Natural killer cell (primary cell): ENCODE measurements at regions not wholly inside any gene's neighbourhood (a gene's known extent, or its start where the extent isn't known, plus 50 kb on each side); places are given as distances from the start of the nearest gene placed in this dataset.
A peak's percentile ranks its signal among the peaks of the same experiment; 100 is the strongest.
"Not testable (repeated sequence)": the region's sequence is repeated elsewhere in the genome, so short reads cannot be mapped to it uniquely, and the experiment has no call there.

Experiments
- ATAC-seq, 3 donors: fragments of 150-1000 bp in 2 of 3; fragments of 200-7000 bp in 1 of 3; cut with Tn5 transposase; 1 replicate in 1 of 3; 2 replicates in 2 of 3; pipeline ENCODE4 v1.10.0; 2021; ENCODE audit warnings: mild to moderate bottlenecking in 2 of 3, moderate library complexity in 2 of 3
- DNase-seq, 2 donors: peaks; one replicate each; pipeline versions ENCODE4 v3.0.0 to v3.0.0-alpha.2; 2013 to 2021; ENCODE audit warnings: mixed read lengths in 1 of 2
- H3K27ac ChIP-seq: one replicate; pipeline ENCODE4 v1.5.1; 2013; ENCODE audit warnings: mild to moderate bottlenecking, low read length
- H3K27me3 ChIP-seq: one replicate; pipeline ENCODE4 v1.6.1; 2013; ENCODE audit warnings: low read length; ENCODE audit not compliant: control insufficient read depth, insufficient read depth
- H3K36me3 ChIP-seq: one replicate; pipeline ENCODE4 v1.6.1; 2013; ENCODE audit warnings: low read length; ENCODE audit not compliant: control insufficient read depth, insufficient read depth
- H3K4me1 ChIP-seq: one replicate; pipeline ENCODE4 v1.6.1; 2013; ENCODE audit warnings: low read length; ENCODE audit not compliant: control insufficient read depth, insufficient read depth
- H3K4me3 ChIP-seq: one replicate; pipeline ENCODE4 v1.5.1; 2013; ENCODE audit warnings: low read length
- H3K9me3 ChIP-seq: one replicate; pipeline ENCODE4 v1.6.1; 2013; ENCODE audit warnings: low read length; ENCODE audit not compliant: control insufficient read depth, insufficient read depth
- H3K27ac Mint-ChIP-seq, 2 donors: one replicate each; pipeline ENCODE4 v1.8.0; 2022; ENCODE audit warnings: mild to moderate bottlenecking in 2 of 2, mixed read lengths in 2 of 2, moderate library complexity in 1 of 2
- H3K27me3 Mint-ChIP-seq, 2 donors: one replicate each; pipeline ENCODE4 v1.8.0; 2022; ENCODE audit warnings: low read depth in 2 of 2, mixed read lengths in 2 of 2
- H3K36me3 Mint-ChIP-seq: one replicate; pipeline ENCODE4 v1.8.0; 2022; ENCODE audit warnings: mixed read lengths
- H3K4me1 Mint-ChIP-seq, 2 donors: one replicate each; pipeline ENCODE4 v1.8.0; 2022; ENCODE audit warnings: mixed read lengths in 2 of 2
- H3K4me3 Mint-ChIP-seq: one replicate; pipeline ENCODE4 v1.8.0; 2022; ENCODE audit warnings: mild to moderate bottlenecking, moderate library complexity, mixed read lengths
- H3K9me3 Mint-ChIP-seq, 2 donors: one replicate each; pipeline ENCODE4 v1.8.0; 2022; ENCODE audit warnings: mixed read lengths in 2 of 2
- WGBS: methylation state at CpG from one replicate; pipeline ENCODE4 v1.1.7; 2013; ENCODE audit warnings: missing lambda C conversion rate; ENCODE audit not compliant: insufficient coverage; 5-methylcytosine and 5-hydroxymethylcytosine counted together
- intact Hi-C: fragments of 100-400 bp; cut with micrococcal nuclease; formaldehyde crosslinking; loops from one replicate; pipeline ENCODE4 v1.14.2; 2022
- TF ChIP-seq, protein P1 (sequence below): fragments of 200-600 bp; IDR thresholded peaks from one replicate; pipeline ENCODE4 v1.8.0; 2022; ENCODE audit warnings: antibody characterized with exemption

GRCh38 chr19:20453425-20453935 lies 112.1 kb downstream of the ZNF737 start:
- no peak overlapping the region for H3K27ac Mint-ChIP-seq
- ATAC-seq = no peak
- no peak overlapping the region for H3K27ac ChIP-seq

DNA sequence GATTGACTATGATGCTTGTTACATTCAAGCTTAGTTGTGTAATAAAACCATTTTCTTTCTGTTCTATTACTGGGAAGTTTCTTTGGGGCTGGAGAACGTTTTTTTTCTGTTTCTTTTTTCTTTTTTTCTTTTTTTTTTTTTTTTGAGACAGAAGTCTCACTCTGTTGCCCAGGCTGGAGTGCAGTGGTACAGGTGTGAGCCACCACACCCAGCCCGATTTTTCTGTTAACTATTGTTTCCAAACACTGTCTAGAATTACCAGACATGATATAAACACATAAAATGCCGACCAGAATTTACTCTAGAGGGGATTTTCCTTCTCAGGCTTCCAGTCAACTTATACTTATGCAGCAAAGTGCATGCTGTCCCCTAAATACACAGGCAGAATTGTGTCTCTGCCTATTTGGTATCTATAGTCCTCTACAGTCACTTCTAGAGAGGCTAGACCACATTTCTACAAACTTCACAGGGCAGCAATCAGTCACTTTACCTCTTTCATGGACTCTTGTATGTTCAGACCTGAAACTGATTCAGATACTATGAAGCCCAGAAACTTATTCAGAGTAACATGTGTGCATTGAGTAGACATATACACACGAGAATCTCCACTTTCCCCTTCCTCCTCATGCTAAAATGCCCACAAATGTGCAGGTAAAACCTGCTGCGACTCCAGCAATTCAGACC lies 121.2 kb downstream of the ZNF737 start:
- TF ChIP-seq, protein P1, sequence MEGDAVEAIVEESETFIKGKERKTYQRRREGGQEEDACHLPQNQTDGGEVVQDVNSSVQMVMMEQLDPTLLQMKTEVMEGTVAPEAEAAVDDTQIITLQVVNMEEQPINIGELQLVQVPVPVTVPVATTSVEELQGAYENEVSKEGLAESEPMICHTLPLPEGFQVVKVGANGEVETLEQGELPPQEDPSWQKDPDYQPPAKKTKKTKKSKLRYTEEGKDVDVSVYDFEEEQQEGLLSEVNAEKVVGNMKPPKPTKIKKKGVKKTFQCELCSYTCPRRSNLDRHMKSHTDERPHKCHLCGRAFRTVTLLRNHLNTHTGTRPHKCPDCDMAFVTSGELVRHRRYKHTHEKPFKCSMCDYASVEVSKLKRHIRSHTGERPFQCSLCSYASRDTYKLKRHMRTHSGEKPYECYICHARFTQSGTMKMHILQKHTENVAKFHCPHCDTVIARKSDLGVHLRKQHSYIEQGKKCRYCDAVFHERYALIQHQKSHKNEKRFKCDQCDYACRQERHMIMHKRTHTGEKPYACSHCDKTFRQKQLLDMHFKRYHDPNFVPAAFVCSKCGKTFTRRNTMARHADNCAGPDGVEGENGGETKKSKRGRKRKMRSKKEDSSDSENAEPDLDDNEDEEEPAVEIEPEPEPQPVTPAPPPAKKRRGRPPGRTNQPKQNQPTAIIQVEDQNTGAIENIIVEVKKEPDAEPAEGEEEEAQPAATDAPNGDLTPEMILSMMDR = no peak
- Histone ChIP-seq H3K27ac (no peak overlapping the region), H3K4me1 (no peaks in the 10 kb centered on the region), H3K36me3 (no peaks in the 10 kb centered on the region), H3K27me3 (no peaks in the 10 kb centered on the region), H3K4me3 (no peak overlapping the region), H3K9me3 (no peaks in the 10 kb centered on the region)
- DNase-seq (peak in 1 of 2 donors; percentile 22), ATAC-seq (no peak)
- H3K27ac Mint-ChIP-seq = no peak overlapping the region
- H3K4me1 Mint-ChIP-seq = peaks cover 0 to 5% of the 10 kb centered on the region in 2 donors
- intact Hi-C loops = no loop called here
- no peaks in the 10 kb centered on the region for H3K27me3 Mint-ChIP-seq
- H3K4me3 Mint-ChIP-seq = no peak overlapping the region
- WGBS = 59% methylated on average over 5 of the region's 5 CpGs
- H3K9me3 Mint-ChIP-seq = peaks cover 2 to 3% of the 10 kb centered on the region in 2 donors
- H3K36me3 Mint-ChIP-seq = no peaks in the 10 kb centered on the region

More at GRCh38 chr19:20453425-20453935, 112.1 kb downstream of the ZNF737 start:
- Histone ChIP-seq H3K9me3 (no peaks in the 10 kb centered on the region), H3K27me3 (no peaks in the 10 kb centered on the region), H3K36me3 (no peaks in the 10 kb centered on the region), H3K4me3 (no peak overlapping the region), H3K4me1 (no peaks in the 10 kb centered on the region)
- H3K27me3 Mint-ChIP-seq = no peaks in the 10 kb centered on the region
- TF ChIP-seq, protein P1 = no peak
- no peaks in the 10 kb centered on the region for H3K4me1 Mint-ChIP-seq
- intact Hi-C loops = no loop called here
- no peaks in the 10 kb centered on the region for H3K9me3 Mint-ChIP-seq
- WGBS = 69% methylated on average over 2 of the region's 2 CpGs
- DNase-seq = peak in 1 of 2 donors; percentile 17
- no peak overlapping the region for H3K4me3 Mint-ChIP-seq
- H3K36me3 Mint-ChIP-seq = no peaks in the 10 kb centered on the region

DNA sequence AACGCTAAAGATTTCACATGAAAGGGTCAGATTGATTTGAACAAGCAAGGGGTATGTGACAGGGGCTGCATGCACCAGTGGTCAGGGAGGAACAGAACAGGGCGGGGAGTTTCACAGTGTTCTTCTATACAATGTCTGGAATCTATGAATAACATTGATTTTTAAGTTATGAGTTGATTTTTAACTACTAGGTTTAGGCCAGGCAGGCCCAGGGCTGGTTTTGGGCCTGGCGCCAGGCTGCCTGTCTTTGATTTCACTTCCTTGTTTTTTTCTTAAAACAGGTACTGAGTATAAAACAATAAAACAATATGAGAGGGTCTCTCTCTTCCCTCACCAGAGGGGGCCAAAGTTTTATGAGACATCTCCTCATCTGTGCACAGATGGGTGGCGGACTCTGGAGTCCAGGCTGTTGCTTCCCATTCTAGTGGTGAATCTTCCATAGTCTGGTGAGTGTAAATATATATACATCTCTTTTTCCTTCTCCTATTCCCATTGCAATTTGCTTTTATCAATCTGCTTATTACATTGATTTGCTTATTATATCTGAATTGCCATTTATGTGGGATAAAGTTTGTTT lies 133.2 kb downstream of the ZNF737 start:
- H3K9me3 ChIP-seq, H3K4me3 Mint-ChIP-seq, H3K4me3 ChIP-seq, H3K36me3 Mint-ChIP-seq, intact Hi-C loops, H3K27me3 ChIP-seq, H3K27me3 Mint-ChIP-seq, H3K27ac Mint-ChIP-seq, H3K36me3 ChIP-seq, ATAC-seq, H3K4me1 Mint-ChIP-seq, H3K27ac ChIP-seq, H3K9me3 Mint-ChIP-seq, H3K4me1 ChIP-seq, DNase-seq: not testable (repeated sequence)
- 79% methylated on average over 2 of the region's 4 CpGs for WGBS

DNA sequence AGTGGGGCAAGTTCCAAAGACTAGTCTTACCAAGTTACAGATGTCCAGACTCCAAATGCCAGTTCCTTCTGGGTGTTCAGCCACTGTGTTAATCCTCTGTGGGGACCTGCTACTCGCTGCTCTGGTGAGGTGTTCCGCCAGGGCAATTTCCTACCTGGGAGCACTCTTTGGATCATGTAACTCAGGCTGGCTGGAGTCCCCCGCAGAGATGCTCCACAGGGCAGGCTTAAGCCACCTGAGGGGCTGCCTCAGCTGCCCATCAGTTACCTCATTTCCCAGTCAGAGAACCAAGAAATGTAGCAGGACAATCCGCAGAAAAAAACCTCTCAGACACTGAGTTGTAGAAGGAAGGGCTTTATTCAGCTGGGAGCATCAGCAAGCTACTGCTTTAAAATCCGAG lies 133.8 kb downstream of the ZNF737 start:
- Histone ChIP-seq H3K36me3 (no peaks in the 10 kb centered on the region), H3K4me1 (no peaks in the 10 kb centered on the region), H3K27me3 (no peaks in the 10 kb centered on the region), H3K9me3 (no peaks in the 10 kb centered on the region), H3K27ac (no peak overlapping the region), H3K4me3 (no peak overlapping the region)
- no peaks in the 10 kb centered on the region for H3K4me1 Mint-ChIP-seq
- H3K4me3 Mint-ChIP-seq = no peak overlapping the region
- H3K27ac Mint-ChIP-seq = no peak overlapping the region
- ATAC-seq (no peak), DNase-seq (no peak)
- H3K9me3 Mint-ChIP-seq = no peaks in the 10 kb centered on the region
- 91% methylated on average over 5 of the region's 5 CpGs for WGBS
- no peaks in the 10 kb centered on the region for H3K27me3 Mint-ChIP-seq
- TF ChIP-seq, protein P1 = no peak
- H3K36me3 Mint-ChIP-seq = no peaks in the 10 kb centered on the region
- intact Hi-C loops = no loop called here
